Ovary (tissue), 7 donors: ENCODE measurements at regions not wholly inside any gene's neighbourhood (a gene's known extent, or its start where the extent isn't known, plus 50 kb on each side); places are given as distances from the start of the nearest gene placed in this dataset.

Experiments used
- DNase-seq, 5 donors: peaks; one replicate each; pipeline ENCODE4 v3.0.0-alpha.2; 2019 to 2020
- H3K27ac ChIP-seq, 2 donors: fragments of 200-600 bp; one replicate each; pipeline versions ENCODE4 v1.5.1 to v1.8.0; 2019 to 2022
- H3K27me3 ChIP-seq: fragments of 200-600 bp; one replicate; pipeline ENCODE4 v1.8.0; 2022
- H3K36me3 ChIP-seq: fragments of 200-600 bp; sonication (generic); one replicate; pipeline ENCODE4 v1.5.1; 2019
- H3K4me1 ChIP-seq: one replicate; pipeline ENCODE4 v1.8.1; 2013; ENCODE audit warnings: mild to moderate bottlenecking, moderate library complexity; ENCODE audit not compliant: insufficient read depth
- H3K4me3 ChIP-seq: fragments of 200-600 bp; sonication (generic); one replicate; pipeline ENCODE4 v1.5.1; 2017
- H3K9me3 ChIP-seq, 2 donors: fragments of 200-600 bp in 1 of 2; sonication (generic) in 1 of 2; one replicate each; pipeline versions ENCODE4 v1.5.1 to v1.8.1; 2013 to 2019; ENCODE audit warnings: mild to moderate bottlenecking in 1 of 2, moderate library complexity in 1 of 2
- CTCF ChIP-seq, 3 donors: fragments of 450-650 bp in 2 of 3; fragments of 200-600 bp in 1 of 3; IDR thresholded peaks; one replicate each; pipeline versions ENCODE4 v1.5.1 to v1.8.0; 2016 to 2022; ENCODE audit warnings: antibody characterized with exemption in 3 of 3, mild to moderate bottlenecking in 1 of 3
- EP300 ChIP-seq: sonication (generic); formaldehyde crosslinking; IDR thresholded peaks from one replicate; pipeline ENCODE4 v1.6.1; 2017; ENCODE audit warnings: antibody characterized with exemption
- POLR2A ChIP-seq: fragments of 450-650 bp; IDR thresholded peaks from one replicate; pipeline ENCODE4 v1.6.1; 2017; ENCODE audit warnings: antibody characterized with exemption, mild to moderate bottlenecking, moderate library complexity
- whole genome bisulfite sequencing, 3 donors: extraction: QIAGEN DNeasy Blood & Tissue Kit in 1 of 3; methylation state at CpG; one replicate each; pipeline versions ENCODE4 v1.1.5 to v1.1.7; 2013 to 2017; 5-methylcytosine and 5-hydroxymethylcytosine counted together
- intact Hi-C, 4 donors: fragments of 100-400 bp; cut with DNase I; formaldehyde crosslinking; loops; one replicate each; pipeline versions ENCODE4 v1.11.0 to v1.15.1; 2022 to 2023
- donor health status: DM: no; HTN: no; CAD: no; lungs with moderate emphysema.
- donor health status: DM: no; HTN: no; CAD: no.
- donor health status: Bipolar disorder and iron deficiency.
- donor health status: DM: no; HTN: no; CAD: no.
- donor health status: DM: yes; HTN: yes; CAD: no.

GRCh38 chr5:8289779-8290178 is 420.8 kb downstream of the MTRR start:
- no peak overlapping the region for H3K27ac ChIP-seq
- no peaks in the 10 kb centered on the region for H3K27me3 ChIP-seq
- no peak overlapping the region for H3K4me3 ChIP-seq
- no peak for DNase-seq
- 77 to 83% (median 79%) methylated on average over 1 of the region's 1 CpG for WGBS, 3 donors
- H3K36me3 ChIP-seq = no peaks in the 10 kb centered on the region
- H3K4me1 ChIP-seq = no peaks in the 10 kb centered on the region
- H3K9me3 ChIP-seq = no peaks in the 10 kb centered on the region
- TF ChIP-seq POLR2A = no peak
- no peak for TF ChIP-seq EP300
- no peak for TF ChIP-seq CTCF (IDR thresholded peaks at IDR 0.05)
- intact Hi-C loops = no loop called here

DNA sequence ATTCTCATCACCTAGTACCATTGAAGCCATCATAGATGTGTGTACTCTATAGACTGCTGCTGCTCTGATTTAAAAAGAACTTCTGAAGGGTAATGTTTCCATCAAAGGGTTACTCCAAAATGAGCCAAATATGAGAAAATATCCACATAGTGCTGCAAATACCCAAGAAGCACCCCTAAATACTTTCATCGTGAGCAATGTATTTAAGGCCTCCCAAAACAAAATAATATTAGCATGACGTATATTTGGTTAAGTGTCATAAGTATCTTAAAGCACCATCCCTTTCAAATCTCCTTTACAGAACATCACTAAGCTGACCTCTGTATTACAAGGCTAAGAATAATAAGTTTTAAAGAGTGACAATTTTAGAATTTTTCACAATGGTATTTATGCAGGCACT is 421.8 kb downstream of the MTRR start:
- 81 to 86% (median 82%) methylated on average over 2 of the region's 2 CpGs for WGBS, 3 donors
- H3K4me3 ChIP-seq = no peak overlapping the region
- no peaks in the 10 kb centered on the region for H3K27me3 ChIP-seq
- no peaks in the 10 kb centered on the region for H3K36me3 ChIP-seq
- no peak overlapping the region for H3K27ac ChIP-seq
- DNase-seq = no peak
- intact Hi-C loops = no loop called here
- TF ChIP-seq CTCF (IDR thresholded peaks at IDR 0.05) (no peak), POLR2A (no peak), EP300 (no peak)
- H3K9me3 ChIP-seq = no peaks in the 10 kb centered on the region
- no peaks in the 10 kb centered on the region for H3K4me1 ChIP-seq

GRCh38 chr5:8291641-8292040 is 422.7 kb downstream of the MTRR start:
- no peak for TF ChIP-seq POLR2A
- TF ChIP-seq CTCF (IDR thresholded peaks at IDR 0.05) = no peak
- TF ChIP-seq EP300 = no peak
- 77 to 83% (median 80%) methylated on average over 2 of the region's 2 CpGs for WGBS, 3 donors
- DNase-seq = no peak
- no peak overlapping the region for H3K27ac ChIP-seq
- H3K4me3 ChIP-seq = no peak overlapping the region
- H3K36me3 ChIP-seq = no peaks in the 10 kb centered on the region
- H3K9me3 ChIP-seq = no peaks in the 10 kb centered on the region
- intact Hi-C loops = no loop called here
- no peaks in the 10 kb centered on the region for H3K4me1 ChIP-seq
- no peaks in the 10 kb centered on the region for H3K27me3 ChIP-seq

DNA sequence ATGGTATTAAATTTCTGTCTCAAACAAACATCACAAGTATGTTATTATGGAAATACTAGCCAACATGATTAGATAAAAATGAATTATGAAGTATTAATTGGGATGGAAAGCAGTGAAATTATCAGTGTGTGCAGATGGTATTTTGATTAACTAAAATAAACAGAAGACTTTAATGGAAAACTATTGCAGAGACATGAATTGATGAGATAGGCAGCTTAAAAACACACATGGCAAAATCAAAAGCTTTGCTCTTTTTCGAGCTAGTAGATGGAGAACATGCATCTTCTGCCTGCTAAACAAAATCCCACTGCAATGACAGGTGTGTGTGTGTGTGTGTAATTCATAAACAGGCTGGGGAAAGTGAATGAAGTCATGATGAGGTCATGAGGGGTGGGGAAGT is 426.2 kb downstream of the MTRR start:
- TF ChIP-seq EP300 = no peak
- no peak for TF ChIP-seq POLR2A
- no peak for TF ChIP-seq CTCF (IDR thresholded peaks at IDR 0.05)
- intact Hi-C loops = no loop called here
- H3K27ac ChIP-seq = no peak overlapping the region
- WGBS, 3 donors = 7 to 48% (median 11%) methylated on average over 1 of the region's 1 CpG
- no peak overlapping the region for H3K4me3 ChIP-seq
- no peaks in the 10 kb centered on the region for H3K4me1 ChIP-seq
- no peaks in the 10 kb centered on the region for H3K36me3 ChIP-seq
- no peaks in the 10 kb centered on the region for H3K9me3 ChIP-seq
- H3K27me3 ChIP-seq = no peaks in the 10 kb centered on the region
- no peak for DNase-seq

DNA sequence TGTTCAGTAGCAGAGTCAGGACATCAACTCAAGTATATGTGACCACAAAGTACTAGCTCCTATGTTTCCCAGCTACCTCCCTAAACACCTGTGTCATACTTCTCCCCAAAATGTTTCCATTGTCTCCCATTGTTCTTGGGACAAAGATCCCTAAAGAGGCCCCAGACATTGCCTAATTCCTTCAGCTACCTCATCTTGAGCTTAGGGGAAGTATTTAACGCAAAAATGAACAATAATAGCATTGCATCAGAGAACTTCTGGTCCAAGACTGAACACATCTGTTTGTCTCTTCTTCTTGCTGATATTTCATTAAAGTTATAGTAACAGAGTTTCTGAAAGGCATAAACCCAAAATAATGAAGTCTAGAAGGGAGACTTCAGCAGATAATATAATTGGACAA is 430.8 kb downstream of the MTRR start:
- DNase-seq = no peak
- H3K9me3 ChIP-seq = no peaks in the 10 kb centered on the region
- no peaks in the 10 kb centered on the region for H3K4me1 ChIP-seq
- H3K27ac ChIP-seq = no peak overlapping the region
- no peaks in the 10 kb centered on the region for H3K27me3 ChIP-seq
- no peak overlapping the region for H3K4me3 ChIP-seq
- WGBS, 3 donors = 66 to 80% (median 75%) methylated on average over 1 of the region's 1 CpG
- H3K36me3 ChIP-seq = no peaks in the 10 kb centered on the region
- intact Hi-C loops = no loop called here
- TF ChIP-seq EP300 (no peak), POLR2A (no peak), CTCF (IDR thresholded peaks at IDR 0.05) (no peak)
